ENCODE measurements at regions not wholly inside any gene's neighbourhood (a gene's known extent, or its start where the extent isn't known, plus 50 kb on each side); places are given as distances from the start of the nearest gene placed in this dataset.
"Not testable (repeated sequence)": the region's sequence is repeated elsewhere in the genome, so short reads cannot be mapped to it uniquely, and the experiment has no call there.

DNA sequence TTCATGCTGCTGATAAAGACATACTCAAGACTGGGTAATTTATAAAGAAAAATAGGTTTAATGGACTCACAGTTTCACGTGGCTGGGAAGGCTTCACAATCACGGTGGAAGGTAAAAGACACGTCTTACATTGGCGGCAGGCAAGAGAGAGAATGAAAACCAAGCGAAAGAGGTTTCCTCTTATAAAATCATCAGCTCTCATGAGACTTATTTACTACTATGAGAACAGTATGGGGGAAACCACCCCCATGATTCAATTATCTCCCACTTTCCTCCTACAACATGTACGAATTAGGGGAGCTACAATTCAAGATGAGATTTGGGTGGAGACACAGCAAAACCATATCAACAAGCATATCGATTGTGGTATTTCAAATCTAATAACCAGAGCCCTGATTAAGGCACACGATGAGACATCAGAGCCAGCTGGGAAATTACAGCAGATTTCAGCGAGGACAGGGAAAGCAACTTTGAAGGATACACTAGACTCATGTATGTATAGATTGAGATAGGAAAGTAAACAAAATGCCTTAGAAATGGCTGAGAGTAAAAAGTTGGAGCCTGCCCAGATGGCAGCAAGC is 129.8 kb upstream of the GJE1 start:
- H3K4me3 ChIP-seq (ENCODE audit: low read depth in 1 of 2, low read length in 2 of 2), result no peak overlapping the region
- H3K27ac ChIP-seq (ENCODE audit: low read length), result no peak overlapping the region
- no peaks in the 10 kb centered on the region for H3K36me3 ChIP-seq (ENCODE audit: control insufficient read depth in 1 of 2, insufficient read depth in 2 of 2, low read length in 2 of 2)
- H3K27me3 ChIP-seq (ENCODE audit: low read depth, low read length), result no peaks in the 10 kb centered on the region
- peaks cover 2 to 4% of the 10 kb centered on the region in 2 donors for H3K9me3 ChIP-seq (ENCODE audit: control insufficient read depth in 1 of 2, low read length in 2 of 2)
- no peaks in the 10 kb centered on the region for H3K4me1 ChIP-seq (ENCODE audit: control insufficient read depth in 1 of 2, insufficient read depth in 2 of 2, low read length in 2 of 2)

DNA sequence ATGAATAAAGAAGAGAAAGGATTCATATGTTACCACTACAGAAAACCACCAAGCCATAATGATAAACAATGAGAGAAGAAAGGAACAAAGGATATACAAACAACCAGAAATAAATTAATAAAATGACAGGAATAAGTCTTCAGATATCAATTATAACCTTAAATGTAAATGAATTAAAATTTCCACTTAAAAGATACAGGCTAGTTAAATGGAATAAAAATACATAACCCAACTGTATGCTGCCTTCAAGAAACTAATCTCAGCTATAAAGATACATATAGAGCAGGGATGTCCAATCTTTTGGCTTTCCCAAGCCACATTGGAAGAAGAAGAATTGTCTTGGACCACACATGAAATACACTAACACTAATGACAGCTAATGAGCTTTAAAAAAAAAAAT is 135.9 kb upstream of the GJE1 start:
- Histone ChIP-seq H3K9me3 (ENCODE audit: control insufficient read depth in 1 of 2, low read length in 2 of 2) (peaks cover 0 to 16% of the 10 kb centered on the region in 2 donors), H3K4me1 (ENCODE audit: control insufficient read depth in 1 of 2, insufficient read depth in 2 of 2, low read length in 2 of 2) (no peaks in the 10 kb centered on the region), H3K27ac (ENCODE audit: low read length) (no peak overlapping the region), H3K4me3 (ENCODE audit: low read depth in 1 of 2, low read length in 2 of 2) (no peak overlapping the region), H3K36me3 (ENCODE audit: control insufficient read depth in 1 of 2, insufficient read depth in 2 of 2, low read length in 2 of 2) (no peaks in the 10 kb centered on the region), H3K27me3 (ENCODE audit: low read depth, low read length) (no peaks in the 10 kb centered on the region)

DNA sequence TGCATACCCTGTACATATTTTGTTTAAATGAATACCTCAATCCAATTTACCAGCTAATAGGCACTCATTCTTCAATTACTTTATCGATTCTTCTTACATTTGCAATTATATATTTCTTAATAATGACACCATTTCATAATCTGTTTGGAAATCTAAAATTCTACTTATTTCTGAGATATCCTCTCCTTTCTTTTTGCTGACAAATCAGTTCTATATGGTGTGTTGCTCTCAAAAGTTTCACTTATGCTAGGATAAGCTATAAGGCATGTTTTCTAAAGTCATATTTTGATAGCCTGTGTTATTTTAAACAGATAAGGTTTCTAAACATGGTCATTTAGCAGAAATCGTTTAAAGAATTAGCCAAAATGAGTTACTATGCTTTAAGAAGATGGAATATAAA is 140.6 kb upstream of the GJE1 start:
- H3K4me3 ChIP-seq (ENCODE audit: low read depth in 1 of 2, low read length in 2 of 2), result no peak overlapping the region
- H3K9me3 ChIP-seq (ENCODE audit: control insufficient read depth in 1 of 2, low read length in 2 of 2), result peaks cover 0 to 12% of the 10 kb centered on the region in 2 donors
- H3K27ac ChIP-seq (ENCODE audit: low read length), result no peak overlapping the region
- H3K27me3 ChIP-seq (ENCODE audit: low read depth, low read length), result no peaks in the 10 kb centered on the region
- H3K36me3 ChIP-seq (ENCODE audit: control insufficient read depth in 1 of 2, insufficient read depth in 2 of 2, low read length in 2 of 2), result no peaks in the 10 kb centered on the region
- H3K4me1 ChIP-seq (ENCODE audit: control insufficient read depth in 1 of 2, insufficient read depth in 2 of 2, low read length in 2 of 2), result no peaks in the 10 kb centered on the region

DNA sequence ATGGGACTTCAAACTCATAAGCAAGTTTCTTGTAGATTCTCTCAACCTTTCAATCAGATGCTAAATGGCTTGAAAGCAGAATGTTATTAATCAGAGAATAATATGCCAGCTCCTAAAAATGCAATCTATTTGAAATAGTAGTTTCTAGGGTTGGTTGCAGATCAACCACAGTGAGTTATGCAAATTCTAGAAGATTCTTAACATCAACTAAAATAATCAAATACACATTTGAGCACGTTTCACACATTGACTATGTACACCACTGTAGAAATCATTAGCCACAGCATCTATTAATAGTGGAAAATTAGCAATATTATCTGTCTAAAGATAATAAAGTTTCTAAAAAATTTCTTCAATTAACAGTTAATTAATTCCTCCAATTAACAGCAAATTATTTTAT is 141.9 kb upstream of the GJE1 start:
- Histone ChIP-seq H3K9me3 (ENCODE audit: control insufficient read depth in 1 of 2, low read length in 2 of 2) (peaks cover 0 to 6% of the 10 kb centered on the region in 2 donors), H3K4me3 (ENCODE audit: low read depth in 1 of 2, low read length in 2 of 2) (no peak overlapping the region), H3K4me1 (ENCODE audit: control insufficient read depth in 1 of 2, insufficient read depth in 2 of 2, low read length in 2 of 2) (no peaks in the 10 kb centered on the region), H3K27me3 (ENCODE audit: low read depth, low read length) (no peaks in the 10 kb centered on the region), H3K27ac (ENCODE audit: low read length) (no peak overlapping the region), H3K36me3 (ENCODE audit: control insufficient read depth in 1 of 2, insufficient read depth in 2 of 2, low read length in 2 of 2) (no peaks in the 10 kb centered on the region)

DNA sequence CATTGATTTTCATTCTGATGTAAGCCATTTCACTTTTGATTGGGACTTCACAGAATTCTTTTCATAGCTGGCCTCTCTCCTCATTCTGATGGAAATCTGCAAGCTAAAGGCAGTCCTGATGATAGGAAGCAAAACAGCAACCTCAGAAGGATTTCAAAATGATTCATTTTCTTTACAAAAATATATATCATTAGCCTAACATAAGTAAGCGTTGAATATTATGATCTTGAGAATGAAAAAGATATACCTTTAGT is 143.1 kb upstream of the GJE1 start:
- no peaks in the 10 kb centered on the region for H3K36me3 ChIP-seq (ENCODE audit: control insufficient read depth in 1 of 2, insufficient read depth in 2 of 2, low read length in 2 of 2)
- H3K4me1 ChIP-seq (ENCODE audit: control insufficient read depth in 1 of 2, insufficient read depth in 2 of 2, low read length in 2 of 2), result no peaks in the 10 kb centered on the region
- no peaks in the 10 kb centered on the region for H3K9me3 ChIP-seq (ENCODE audit: control insufficient read depth in 1 of 2, low read length in 2 of 2)
- no peak overlapping the region for H3K4me3 ChIP-seq (ENCODE audit: low read depth in 1 of 2, low read length in 2 of 2)
- H3K27ac ChIP-seq (ENCODE audit: low read length), result no peak overlapping the region
- H3K27me3 ChIP-seq (ENCODE audit: low read depth, low read length), result no peaks in the 10 kb centered on the region

DNA sequence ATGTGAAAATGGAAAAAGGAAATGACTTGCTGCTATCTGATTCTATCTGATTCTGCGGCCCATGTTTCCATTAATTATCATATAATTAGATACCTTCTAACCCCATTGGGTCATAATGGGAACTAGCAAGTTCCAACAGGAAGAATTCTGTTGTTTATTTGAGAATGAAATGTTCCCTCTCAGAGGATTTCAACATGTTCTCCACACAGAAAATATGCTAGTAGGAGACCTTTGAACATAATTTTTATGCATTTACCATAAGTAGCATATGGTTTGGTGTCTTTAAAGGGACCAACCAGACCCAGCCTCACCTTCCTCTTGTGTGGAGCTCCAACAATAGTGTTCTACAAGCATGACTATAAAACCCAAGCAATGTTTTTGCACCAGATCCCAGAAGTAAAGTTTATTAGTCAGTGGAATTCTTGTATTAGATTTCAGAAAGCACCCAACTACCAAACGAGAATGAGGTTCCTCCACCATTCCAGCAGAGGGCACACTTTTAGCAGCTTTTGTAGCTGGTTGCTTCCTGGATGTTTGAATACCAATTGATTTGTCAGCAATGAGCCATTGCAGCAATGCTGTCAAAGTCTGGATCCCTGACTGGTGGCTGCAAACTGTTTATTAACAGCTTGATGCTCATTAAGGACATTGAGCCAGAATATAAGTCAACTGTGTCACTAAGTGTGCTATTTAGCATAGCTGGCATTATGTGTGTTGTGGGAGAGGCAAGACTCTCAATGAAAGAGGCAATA is 143.6 kb upstream of the GJE1 start:
- H3K9me3 ChIP-seq (ENCODE audit: control insufficient read depth in 1 of 2, low read length in 2 of 2), result no peaks in the 10 kb centered on the region
- no peak overlapping the region for H3K4me3 ChIP-seq (ENCODE audit: low read depth in 1 of 2, low read length in 2 of 2)
- H3K4me1 ChIP-seq (ENCODE audit: control insufficient read depth in 1 of 2, insufficient read depth in 2 of 2, low read length in 2 of 2), result no peaks in the 10 kb centered on the region
- no peak overlapping the region for H3K27ac ChIP-seq (ENCODE audit: low read length)
- no peaks in the 10 kb centered on the region for H3K36me3 ChIP-seq (ENCODE audit: control insufficient read depth in 1 of 2, insufficient read depth in 2 of 2, low read length in 2 of 2)
- H3K27me3 ChIP-seq (ENCODE audit: low read depth, low read length), result no peaks in the 10 kb centered on the region

DNA sequence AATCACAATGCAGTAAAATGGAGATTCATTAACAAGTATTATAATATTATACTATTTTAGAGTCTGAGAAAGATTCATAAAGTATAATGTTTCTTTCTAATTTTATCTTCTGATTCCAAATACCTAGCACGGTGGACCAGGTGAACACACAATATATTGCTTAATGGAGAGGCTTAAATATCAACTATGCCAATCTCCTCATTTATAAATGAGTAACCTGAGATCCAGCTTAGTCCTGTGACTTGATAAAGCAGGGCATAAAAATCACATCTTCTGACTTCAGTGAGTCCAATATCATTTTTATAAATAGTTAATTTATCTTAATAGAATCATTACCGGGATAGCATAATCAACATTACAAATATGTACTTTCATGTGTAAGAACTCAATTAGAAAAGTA is 144.4 kb upstream of the GJE1 start:
- Histone ChIP-seq H3K4me1 (ENCODE audit: control insufficient read depth in 1 of 2, insufficient read depth in 2 of 2, low read length in 2 of 2) (no peaks in the 10 kb centered on the region), H3K27ac (ENCODE audit: low read length) (no peak overlapping the region), H3K27me3 (ENCODE audit: low read depth, low read length) (no peaks in the 10 kb centered on the region), H3K9me3 (ENCODE audit: control insufficient read depth in 1 of 2, low read length in 2 of 2) (no peaks in the 10 kb centered on the region), H3K36me3 (ENCODE audit: control insufficient read depth in 1 of 2, insufficient read depth in 2 of 2, low read length in 2 of 2) (no peaks in the 10 kb centered on the region), H3K4me3 (ENCODE audit: low read depth in 1 of 2, low read length in 2 of 2) (no peak overlapping the region)

DNA sequence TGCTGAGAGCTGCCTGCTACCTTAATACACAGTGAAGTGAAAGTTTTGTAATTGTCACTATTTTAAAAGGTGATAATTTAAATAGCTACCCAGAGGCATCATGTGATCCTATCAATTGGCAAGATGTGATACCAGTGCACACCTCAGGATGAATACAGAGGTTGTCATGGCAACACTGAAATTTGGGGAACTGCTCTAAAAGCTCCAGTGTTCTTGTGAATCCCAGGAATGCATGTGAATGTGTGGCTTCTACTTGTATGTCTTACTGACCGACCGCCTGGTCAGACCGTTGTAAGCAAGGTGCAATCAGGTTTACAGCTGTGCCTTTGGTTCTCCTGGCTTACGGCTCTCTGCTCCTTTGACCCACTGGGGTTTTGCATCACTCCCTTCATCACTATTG is 146.3 kb upstream of the GJE1 start:
- Histone ChIP-seq H3K4me3 (ENCODE audit: low read depth in 1 of 2, low read length in 2 of 2) (no peak overlapping the region), H3K36me3 (ENCODE audit: control insufficient read depth in 1 of 2, insufficient read depth in 2 of 2, low read length in 2 of 2) (no peaks in the 10 kb centered on the region), H3K27me3 (ENCODE audit: low read depth, low read length) (no peaks in the 10 kb centered on the region), H3K27ac (ENCODE audit: low read length) (no peak overlapping the region), H3K9me3 (ENCODE audit: control insufficient read depth in 1 of 2, low read length in 2 of 2) (no peaks in the 10 kb centered on the region), H3K4me1 (ENCODE audit: control insufficient read depth in 1 of 2, insufficient read depth in 2 of 2, low read length in 2 of 2) (no peaks in the 10 kb centered on the region)

DNA sequence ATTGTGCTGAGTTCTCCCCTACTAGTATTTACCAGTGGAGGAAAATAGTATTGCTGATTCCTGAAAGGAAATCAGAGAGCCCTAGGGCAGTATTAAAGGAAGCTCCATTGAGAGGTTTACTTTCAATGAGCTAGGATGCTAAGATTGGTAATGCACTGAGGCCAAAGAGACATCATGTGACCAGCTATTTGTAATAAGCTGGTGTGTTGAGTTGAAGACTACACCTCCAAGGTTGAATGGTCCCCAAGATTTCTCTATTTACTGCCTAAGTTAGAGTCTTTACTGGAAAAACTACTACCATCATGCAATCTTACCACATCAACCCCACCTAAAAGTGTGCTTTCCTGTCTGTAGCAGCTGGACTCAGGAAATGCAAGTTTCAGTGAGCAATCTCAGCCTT is 151.5 kb upstream of the GJE1 start:
- Histone ChIP-seq H3K27me3 (ENCODE audit: low read depth, low read length) (no peaks in the 10 kb centered on the region), H3K36me3 (ENCODE audit: control insufficient read depth in 1 of 2, insufficient read depth in 2 of 2, low read length in 2 of 2) (no peaks in the 10 kb centered on the region), H3K9me3 (ENCODE audit: control insufficient read depth in 1 of 2, low read length in 2 of 2) (no peaks in the 10 kb centered on the region), H3K4me1 (ENCODE audit: control insufficient read depth in 1 of 2, insufficient read depth in 2 of 2, low read length in 2 of 2) (no peaks in the 10 kb centered on the region), H3K4me3 (ENCODE audit: low read depth in 1 of 2, low read length in 2 of 2) (no peak overlapping the region), H3K27ac (ENCODE audit: low read length) (no peak overlapping the region)

DNA sequence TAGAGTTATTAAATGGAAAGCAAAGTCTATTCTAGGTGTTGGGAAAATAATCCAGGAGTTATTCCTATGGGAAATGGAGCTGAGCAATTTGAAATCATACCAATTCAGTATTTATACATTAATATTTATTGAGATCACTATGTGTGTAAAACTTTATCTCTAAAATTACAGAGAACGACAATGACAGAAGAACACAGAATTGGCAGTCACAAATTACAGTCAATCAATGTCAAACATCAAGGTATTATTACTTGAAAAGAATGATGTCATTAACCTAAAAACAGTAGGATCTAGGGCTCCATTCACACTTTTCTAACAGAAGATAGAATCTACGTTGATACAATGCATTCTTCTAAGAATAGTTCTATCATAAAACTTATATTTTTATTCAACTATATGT is 154.9 kb upstream of the GJE1 start:
- Histone ChIP-seq H3K27ac (ENCODE audit: low read length) (no peak overlapping the region), H3K9me3 (ENCODE audit: control insufficient read depth in 1 of 2, low read length in 2 of 2) (no peaks in the 10 kb centered on the region), H3K4me3 (ENCODE audit: low read depth in 1 of 2, low read length in 2 of 2) (no peak overlapping the region), H3K27me3 (ENCODE audit: low read depth, low read length) (no peaks in the 10 kb centered on the region), H3K36me3 (ENCODE audit: control insufficient read depth in 1 of 2, insufficient read depth in 2 of 2, low read length in 2 of 2) (no peaks in the 10 kb centered on the region), H3K4me1 (ENCODE audit: control insufficient read depth in 1 of 2, insufficient read depth in 2 of 2, low read length in 2 of 2) (no peaks in the 10 kb centered on the region)

DNA sequence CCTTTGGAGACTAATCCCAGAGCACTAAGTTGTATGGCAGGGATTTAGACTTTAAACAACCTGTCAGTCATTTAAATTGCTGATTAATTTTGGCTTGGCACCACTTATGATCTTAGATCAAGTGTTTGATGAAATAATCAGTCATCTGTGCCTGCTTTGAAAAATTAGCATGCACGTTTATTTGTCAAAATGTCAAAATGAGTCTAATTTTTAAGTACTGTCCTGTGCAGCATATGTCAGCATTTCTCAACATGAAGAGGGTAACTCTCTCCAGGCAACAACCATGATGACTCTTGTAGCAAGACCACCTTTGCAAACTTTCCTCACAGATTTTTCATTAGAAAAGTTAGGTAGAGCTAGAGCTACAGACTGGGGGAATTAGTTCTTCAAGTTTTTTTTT is 155.7 kb upstream of the GJE1 start:
- H3K4me1 ChIP-seq (ENCODE audit: control insufficient read depth in 1 of 2, insufficient read depth in 2 of 2, low read length in 2 of 2), result no peaks in the 10 kb centered on the region
- H3K36me3 ChIP-seq (ENCODE audit: control insufficient read depth in 1 of 2, insufficient read depth in 2 of 2, low read length in 2 of 2), result no peaks in the 10 kb centered on the region
- no peak overlapping the region for H3K27ac ChIP-seq (ENCODE audit: low read length)
- no peaks in the 10 kb centered on the region for H3K9me3 ChIP-seq (ENCODE audit: control insufficient read depth in 1 of 2, low read length in 2 of 2)
- no peaks in the 10 kb centered on the region for H3K27me3 ChIP-seq (ENCODE audit: low read depth, low read length)
- no peak overlapping the region for H3K4me3 ChIP-seq (ENCODE audit: low read depth in 1 of 2, low read length in 2 of 2)

DNA sequence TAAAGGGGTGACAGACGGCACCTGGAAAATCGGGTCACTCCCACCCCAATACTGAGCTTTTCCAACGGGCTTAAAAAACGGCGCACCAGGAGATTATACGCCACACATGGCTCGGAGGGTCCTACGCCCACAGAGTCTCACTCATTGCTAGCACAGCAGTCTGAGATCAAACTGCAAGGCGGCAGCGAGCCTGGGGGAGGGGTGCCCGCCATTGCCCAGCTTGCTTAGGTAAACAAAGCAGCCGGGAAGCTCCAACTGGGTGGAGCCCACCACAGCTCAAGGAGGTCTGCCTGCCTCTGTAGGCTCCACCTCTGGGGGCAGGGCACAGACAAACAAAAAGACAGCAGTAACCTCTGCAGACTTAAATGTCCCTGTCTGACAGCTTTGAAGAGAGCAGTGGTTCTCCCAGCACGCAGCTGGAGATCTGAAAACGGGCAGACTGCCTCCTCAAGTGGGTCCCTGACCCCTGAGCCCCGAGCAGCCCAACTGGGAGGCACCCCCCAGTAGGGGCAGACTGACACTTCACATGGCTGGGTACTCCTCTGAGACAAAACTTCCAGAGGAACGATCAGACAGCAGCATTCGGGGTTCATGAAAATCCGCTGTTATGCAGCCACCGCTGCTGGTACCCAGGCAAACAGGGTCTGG is 162.8 kb upstream of the GJE1 start:
- H3K4me3 ChIP-seq (ENCODE audit: low read depth in 1 of 2, low read length in 2 of 2); H3K27ac ChIP-seq (ENCODE audit: low read length); H3K27me3 ChIP-seq (ENCODE audit: low read depth, low read length); H3K9me3 ChIP-seq (ENCODE audit: control insufficient read depth in 1 of 2, low read length in 2 of 2); H3K36me3 ChIP-seq (ENCODE audit: control insufficient read depth in 1 of 2, insufficient read depth in 2 of 2, low read length in 2 of 2); H3K4me1 ChIP-seq (ENCODE audit: control insufficient read depth in 1 of 2, insufficient read depth in 2 of 2, low read length in 2 of 2): not testable (repeated sequence)
